ENCODE measurements at regions not wholly inside any gene's neighbourhood (a gene's known extent, or its start where the extent isn't known, plus 50 kb on each side); places are given as distances from the start of the nearest gene placed in this dataset.
A peak's percentile ranks its signal among the peaks of the same experiment; 100 is the strongest.

- DNase-seq (ENCODE audit: low read depth): no peak
These were observed 454.3 kb downstream of the BTBD3 start for GRCh38 chr20:12371990-12372389.

- no peak for DNase-seq (ENCODE audit: low read depth)
These were observed 454.9 kb downstream of the BTBD3 start for GRCh38 chr20:12372557-12372956.

GRCh38 chr20:12375967-12376366, 458.3 kb downstream of the BTBD3 start:
- DNase-seq (ENCODE audit: low read depth): no peak

- peak; percentile 12 for DNase-seq (ENCODE audit: low read depth)
These were observed 466.1 kb downstream of the BTBD3 start for GRCh38 chr20:12383821-12384220.

GRCh38 chr20:12386821-12387220, 469.1 kb downstream of the BTBD3 start:
- no peak for DNase-seq (ENCODE audit: low read depth)

- no peak for DNase-seq (ENCODE audit: low read depth)
These were observed 473.4 kb downstream of the BTBD3 start for GRCh38 chr20:12391099-12391498.

GRCh38 chr20:12394786-12395185, 477.1 kb downstream of the BTBD3 start:
- DNase-seq (ENCODE audit: low read depth): peak; percentile 2

GRCh38 chr20:12395353-12395752, 477.7 kb downstream of the BTBD3 start:
- DNase-seq (ENCODE audit: low read depth): no peak

GRCh38 chr20:12395760-12396159, 478.1 kb downstream of the BTBD3 start:
- no peak for DNase-seq (ENCODE audit: low read depth)

- DNase-seq (ENCODE audit: low read depth): no peak
These were observed 481.6 kb downstream of the BTBD3 start for GRCh38 chr20:12399110-12399836.

GRCh38 chr20:12404941-12405340, 487.2 kb downstream of the BTBD3 start:
- DNase-seq (ENCODE audit: low read depth): no peak

- no peak for DNase-seq (ENCODE audit: low read depth)
These were observed 489.3 kb downstream of the BTBD3 start for GRCh38 chr20:12406978-12407377.

GRCh38 chr20:12409501-12409900, 491.8 kb downstream of the BTBD3 start:
- no peak for DNase-seq (ENCODE audit: low read depth)

- no peak for DNase-seq (ENCODE audit: low read depth)
These were observed 493.1 kb downstream of the BTBD3 start for GRCh38 chr20:12410783-12411182.

GRCh38 chr20:12411246-12411940, 493.7 kb downstream of the BTBD3 start:
- DNase-seq (ENCODE audit: low read depth): no peak

GRCh38 chr20:12413116-12413515, 495.4 kb downstream of the BTBD3 start:
- DNase-seq (ENCODE audit: low read depth): no peak

GRCh38 chr20:12414446-12415274, 497.0 kb downstream of the BTBD3 start:
- no peak for DNase-seq (ENCODE audit: low read depth)

- DNase-seq (ENCODE audit: low read depth): no peak
These were observed 498.6 kb downstream of the BTBD3 start for GRCh38 chr20:12416281-12416680.

GRCh38 chr20:12433724-12434123, 516.0 kb downstream of the BTBD3 start:
- no peak for DNase-seq (ENCODE audit: low read depth)

- no peak for DNase-seq (ENCODE audit: low read depth)
These were observed 517.0 kb downstream of the BTBD3 start for GRCh38 chr20:12434672-12435071.

- no peak for DNase-seq (ENCODE audit: low read depth)
These were observed 517.6 kb downstream of the BTBD3 start for GRCh38 chr20:12435268-12435667.

- DNase-seq (ENCODE audit: low read depth): no peak
These were observed 536.0 kb downstream of the BTBD3 start for GRCh38 chr20:12453711-12454110.

GRCh38 chr20:12455148-12455547, 537.5 kb downstream of the BTBD3 start:
- DNase-seq (ENCODE audit: low read depth): no peak
